ENCODE measurements at regions not wholly inside any gene's neighbourhood (a gene's known extent, or its start where the extent isn't known, plus 50 kb on each side); places are given as distances from the start of the nearest gene placed in this dataset.

DNA sequence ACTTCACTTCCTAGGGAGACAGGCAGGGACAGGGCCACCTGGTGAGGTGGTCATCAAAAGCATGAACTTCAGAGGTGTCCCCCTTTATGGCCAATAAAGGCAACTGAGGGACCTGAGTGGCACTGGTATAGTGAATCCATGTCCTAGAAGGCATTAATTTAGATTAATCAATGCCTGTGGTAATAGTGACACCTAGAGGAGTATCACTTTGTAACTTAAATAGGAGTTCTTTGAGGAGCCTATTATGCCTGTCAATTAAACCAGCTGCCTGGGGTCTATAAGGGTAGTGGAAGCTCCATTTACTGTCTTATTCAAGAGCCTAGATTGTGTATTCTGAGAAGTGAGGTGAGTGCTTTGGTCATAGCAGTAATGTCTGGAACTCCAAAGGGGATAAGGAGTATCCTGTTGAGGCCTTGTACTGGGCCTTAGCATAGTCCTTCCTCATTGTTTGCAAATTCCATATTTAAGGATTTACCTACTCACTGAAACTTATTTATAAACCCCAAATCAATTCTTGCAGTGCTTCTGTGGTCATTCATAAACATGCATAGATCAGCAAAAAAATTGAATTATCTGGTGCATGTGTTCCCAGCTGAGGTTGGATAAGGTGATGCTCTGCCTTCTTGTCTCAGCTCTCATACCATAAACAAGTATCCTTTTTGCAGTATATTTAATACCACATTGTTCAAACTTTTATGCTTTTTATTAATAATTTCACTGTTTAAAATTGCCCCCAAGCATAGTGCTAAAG, 213.8 kb upstream of the RADX start:
- intact Hi-C loops (cut with DNase I; ENCODE audit: low total_unique reads), result no loop called here
- H3K4me3 ChIP-seq, result no peak overlapping the region
- no peaks in the 10 kb centered on the region for H3K27me3 ChIP-seq
- DNase-seq, result no peak
- no peaks in the 10 kb centered on the region for H3K36me3 ChIP-seq
- no peaks in the 10 kb centered on the region for H3K9me3 ChIP-seq
- no peak for TF ChIP-seq POLR2A (IDR thresholded peaks at IDR 0.05)
- TF ChIP-seq, protein P1, sequence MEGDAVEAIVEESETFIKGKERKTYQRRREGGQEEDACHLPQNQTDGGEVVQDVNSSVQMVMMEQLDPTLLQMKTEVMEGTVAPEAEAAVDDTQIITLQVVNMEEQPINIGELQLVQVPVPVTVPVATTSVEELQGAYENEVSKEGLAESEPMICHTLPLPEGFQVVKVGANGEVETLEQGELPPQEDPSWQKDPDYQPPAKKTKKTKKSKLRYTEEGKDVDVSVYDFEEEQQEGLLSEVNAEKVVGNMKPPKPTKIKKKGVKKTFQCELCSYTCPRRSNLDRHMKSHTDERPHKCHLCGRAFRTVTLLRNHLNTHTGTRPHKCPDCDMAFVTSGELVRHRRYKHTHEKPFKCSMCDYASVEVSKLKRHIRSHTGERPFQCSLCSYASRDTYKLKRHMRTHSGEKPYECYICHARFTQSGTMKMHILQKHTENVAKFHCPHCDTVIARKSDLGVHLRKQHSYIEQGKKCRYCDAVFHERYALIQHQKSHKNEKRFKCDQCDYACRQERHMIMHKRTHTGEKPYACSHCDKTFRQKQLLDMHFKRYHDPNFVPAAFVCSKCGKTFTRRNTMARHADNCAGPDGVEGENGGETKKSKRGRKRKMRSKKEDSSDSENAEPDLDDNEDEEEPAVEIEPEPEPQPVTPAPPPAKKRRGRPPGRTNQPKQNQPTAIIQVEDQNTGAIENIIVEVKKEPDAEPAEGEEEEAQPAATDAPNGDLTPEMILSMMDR (IDR thresholded peaks at IDR 0.05), result peak; percentile 23
- H3K27ac ChIP-seq, result no peak overlapping the region
- no peaks in the 10 kb centered on the region for H3K4me1 ChIP-seq

DNA sequence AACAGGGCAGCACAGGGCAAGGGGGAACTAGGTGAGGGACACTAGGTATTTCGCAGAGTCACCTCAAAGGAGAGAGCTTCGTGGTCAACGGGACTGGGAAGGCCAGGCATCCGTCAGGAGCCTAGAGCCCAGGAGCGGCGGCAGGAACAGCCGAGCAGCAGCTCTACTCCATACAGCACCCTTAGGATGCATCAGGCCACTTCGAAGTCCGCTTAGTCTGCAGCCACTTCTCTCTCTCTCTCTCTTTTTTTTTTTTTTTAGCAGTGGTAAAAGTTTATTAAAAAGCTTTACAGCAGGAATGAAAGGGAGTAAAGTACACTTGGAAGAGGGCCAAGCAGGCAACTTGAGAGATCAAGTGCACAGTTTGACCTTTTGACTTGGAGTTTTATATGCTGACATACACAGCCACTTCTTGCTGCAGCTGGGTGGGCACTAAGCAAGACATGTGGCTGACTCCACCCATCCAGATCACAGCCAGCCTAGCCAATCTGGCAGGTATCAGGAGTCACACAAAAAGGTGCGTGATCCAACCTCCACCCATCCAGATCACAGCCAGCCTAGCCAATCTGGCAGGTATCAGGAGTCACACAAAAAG, 209.7 kb upstream of the RADX start:
- TF ChIP-seq, protein P1 (IDR thresholded peaks at IDR 0.05), result no peak
- no peak for TF ChIP-seq POLR2A (IDR thresholded peaks at IDR 0.05)
- Histone ChIP-seq H3K27ac (no peak overlapping the region), H3K4me3 (no peak overlapping the region), H3K9me3 (no peaks in the 10 kb centered on the region), H3K27me3 (no peaks in the 10 kb centered on the region), H3K4me1 (no peaks in the 10 kb centered on the region), H3K36me3 (no peaks in the 10 kb centered on the region)
- DNase-seq, result no peak
- intact Hi-C loops (cut with DNase I; ENCODE audit: low total_unique reads), result no loop called here

DNA sequence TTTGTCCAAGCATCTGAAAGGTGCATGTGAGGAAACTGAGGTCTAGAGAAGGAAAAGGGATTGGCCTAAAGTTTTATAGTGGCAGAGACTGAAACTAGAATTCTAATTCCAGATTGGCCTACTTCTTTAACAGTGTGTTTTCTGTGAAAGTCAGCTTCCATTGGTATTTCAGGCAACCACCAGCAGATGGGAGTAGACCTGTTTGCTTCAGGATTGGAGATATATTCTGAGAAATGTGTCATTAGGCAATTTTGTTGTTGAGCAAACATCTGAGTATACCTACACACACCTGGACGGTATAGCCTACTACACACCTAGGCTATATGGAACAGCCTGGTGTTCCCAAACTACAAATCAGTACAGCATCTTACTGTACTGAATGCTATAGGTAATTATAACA, 207.3 kb upstream of the RADX start:
- H3K9me3 ChIP-seq, result no peaks in the 10 kb centered on the region
- no peak overlapping the region for H3K4me3 ChIP-seq
- intact Hi-C loops (cut with DNase I; ENCODE audit: low total_unique reads), result no loop called here
- H3K4me1 ChIP-seq, result no peaks in the 10 kb centered on the region
- no peak overlapping the region for H3K27ac ChIP-seq
- no peak for DNase-seq
- no peaks in the 10 kb centered on the region for H3K36me3 ChIP-seq
- no peaks in the 10 kb centered on the region for H3K27me3 ChIP-seq
- TF ChIP-seq POLR2A (IDR thresholded peaks at IDR 0.05), result no peak

DNA sequence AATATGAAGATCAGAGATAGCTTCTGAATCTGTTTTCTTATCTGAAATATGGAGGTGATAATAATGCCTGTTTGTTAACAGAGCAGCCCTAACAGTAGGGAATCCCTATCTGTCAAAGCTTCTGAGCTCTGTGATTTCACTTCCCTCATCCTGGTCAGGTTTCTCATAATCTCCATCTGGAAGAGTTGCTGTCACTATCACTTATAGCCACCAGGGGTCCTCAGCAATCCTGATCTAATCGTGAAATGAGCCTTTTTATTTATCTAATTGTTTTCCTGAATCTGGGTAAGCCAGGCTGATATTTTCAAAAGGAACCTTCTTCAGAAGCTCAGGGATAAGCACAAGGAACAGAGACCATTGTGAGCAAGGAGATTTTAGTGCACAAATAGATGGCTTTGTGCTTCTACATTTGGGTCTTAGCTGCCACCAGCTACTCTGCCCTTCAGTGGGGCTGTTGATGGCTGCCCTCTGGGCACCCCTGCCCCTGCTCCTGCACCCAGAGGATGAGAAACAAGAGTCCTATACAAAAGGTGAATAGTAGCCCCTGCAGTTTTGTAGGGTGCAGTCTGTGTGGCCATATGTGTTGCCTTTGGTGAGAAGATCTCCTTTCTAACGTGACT, 196.4 kb upstream of the RADX start:
- intact Hi-C loops (cut with DNase I; ENCODE audit: low total_unique reads), result no loop called here
- TF ChIP-seq, protein P1 (IDR thresholded peaks at IDR 0.05), result peak; percentile 19 to 41 (median 30)
- TF ChIP-seq POLR2A (IDR thresholded peaks at IDR 0.05), result no peak
- no peaks in the 10 kb centered on the region for H3K9me3 ChIP-seq

DNA sequence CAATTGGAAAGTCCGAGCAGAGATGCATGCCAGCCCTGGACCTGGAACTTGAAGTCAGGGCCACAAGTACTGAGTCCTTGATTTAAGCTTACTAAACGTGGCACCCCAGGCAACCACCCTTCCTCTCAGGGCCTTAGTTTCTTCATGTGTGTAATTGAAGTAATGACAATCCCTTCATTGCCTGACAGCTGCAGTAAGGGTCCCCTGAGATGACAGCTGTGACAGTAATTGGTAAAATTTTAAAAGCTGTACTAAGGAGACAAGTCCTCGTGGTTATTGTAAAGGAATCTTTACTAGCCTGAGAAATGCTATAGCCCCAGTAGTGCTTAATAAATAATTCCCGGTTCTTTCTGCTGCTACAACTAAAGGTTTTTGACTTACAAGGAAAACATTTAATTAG, 175.1 kb upstream of the RADX start:
- H3K4me3 ChIP-seq, result no peak overlapping the region
- no peaks in the 10 kb centered on the region for H3K4me1 ChIP-seq
- TF ChIP-seq, protein P1 (IDR thresholded peaks at IDR 0.05), result no peak
- no peak for TF ChIP-seq POLR2A (IDR thresholded peaks at IDR 0.05)
- no peak for DNase-seq
- peaks cover 0 to 3% of the 10 kb centered on the region in 2 donors for H3K27me3 ChIP-seq
- intact Hi-C loops (cut with DNase I; ENCODE audit: low total_unique reads), result no loop called here
- H3K36me3 ChIP-seq, result no peaks in the 10 kb centered on the region
- H3K9me3 ChIP-seq, result no peaks in the 10 kb centered on the region
- no peak overlapping the region for H3K27ac ChIP-seq

More for the DNA sequence above, 196.4 kb upstream of the RADX start:
- peaks cover 0 to 9% of the 10 kb centered on the region in 2 donors for H3K27me3 ChIP-seq
- peaks cover 0 to 2% of the 10 kb centered on the region in 2 donors for H3K36me3 ChIP-seq
- no peak overlapping the region for H3K27ac ChIP-seq
- no peak for DNase-seq
- no peaks in the 10 kb centered on the region for H3K4me1 ChIP-seq
- no peak overlapping the region for H3K4me3 ChIP-seq

Measured in uterus (tissue), 3 donors.